IMR-90 (cell line): ENCODE measurements at regions not wholly inside any gene's neighbourhood (a gene's known extent, or its start where the extent isn't known, plus 50 kb on each side); places are given as distances from the start of the nearest gene placed in this dataset.

ENCODE experiments used
- ATAC-seq: fragments of 200-7000 bp; cut with Tn5 transposase; 2 replicates; pipeline ENCODE4 v1.9.1; 2020; ENCODE audit warnings: low read depth, mild to moderate bottlenecking, moderate library complexity
- BruUV-seq: library from RNA; stranded (reverse); fragments of 400-500 nt; replicated peaks from 2 replicates; lab custom pipeline; 2021; lab: Mats Ljungman, UMichigan
- CTCF ChIA-PET: fragments of 300-600 bp; formaldehyde crosslinking; extraction: SDS; loops from one replicate; lab custom pipeline; 2021; ENCODE audit warnings: antibody characterized with exemption; lab: Yijun Ruan, JAX
- POLR2A ChIA-PET: fragments of 300-600 bp; sonication (Branson Sonifier 250); formaldehyde crosslinking; loops from one replicate; lab custom pipeline; 2022; ENCODE audit warnings: antibody characterized with exemption; ENCODE audit not compliant: unreplicated experiment; lab: Charles Lee
- DNase-seq: peaks from one replicate; pipeline ENCODE4 v3.0.0; 2013
- H2AFZ ChIP-seq: replicated peaks from 2 replicates; pipeline ENCODE3; 2013; ENCODE audit warnings: low read length, mild to moderate bottlenecking; ENCODE audit not compliant: poor library complexity
- H2AK5ac ChIP-seq: 2 replicates; pipeline ENCODE4 v1.6.1; 2013; ENCODE audit warnings: low read depth, low read length, inconsistent platforms
- H2AK9ac ChIP-seq: replicated peaks from 2 replicates; pipeline ENCODE3; 2013; ENCODE audit warnings: mild to moderate bottlenecking, low read depth, low read length, moderate library complexity; ENCODE audit not compliant: poor library complexity
- H2BK120ac ChIP-seq: 2 replicates; pipeline ENCODE4 v1.6.1; 2013; ENCODE audit warnings: low read depth, low read length, inconsistent platforms
- H2BK15ac ChIP-seq: 3 replicates; pipeline ENCODE4 v1.6.1; 2013; ENCODE audit warnings: low read depth, low read length, inconsistent platforms
- H2BK20ac ChIP-seq: 2 replicates; pipeline ENCODE4 v1.6.1; 2013; ENCODE audit warnings: low read depth, mild to moderate bottlenecking, inconsistent platforms, low read length, moderate library complexity
- H2BK5ac ChIP-seq: 2 replicates; pipeline ENCODE4 v1.6.1; 2013; ENCODE audit warnings: mild to moderate bottlenecking, low read depth, low read length, inconsistent platforms; ENCODE audit not compliant: poor library complexity, severe bottlenecking
- H3K14ac ChIP-seq: replicated peaks from 2 replicates; pipeline ENCODE4 v1.6.1; 2013; ENCODE audit warnings: low read depth, low read length, inconsistent platforms
- H3K18ac ChIP-seq: 2 replicates; pipeline ENCODE4 v1.6.1; 2013; ENCODE audit warnings: low read depth, low read length, control low read depth
- H3K23ac ChIP-seq: 2 replicates; pipeline ENCODE4 v1.6.1; 2013; ENCODE audit warnings: low read depth, low read length, inconsistent platforms
- H3K27ac ChIP-seq: 2 replicates; pipeline ENCODE4 v1.5.1; 2013; ENCODE audit warnings: mild to moderate bottlenecking, control low read depth, low read length; ENCODE audit not compliant: insufficient read depth
- H3K27me3 ChIP-seq: 2 replicates; pipeline ENCODE4 v1.6.1; 2013; ENCODE audit warnings: low read length; ENCODE audit not compliant: control insufficient read depth, insufficient read depth
- H3K36me3 ChIP-seq: 2 replicates; pipeline ENCODE4 v1.6.1; 2013; ENCODE audit warnings: low read length, mixed read lengths; ENCODE audit not compliant: control insufficient read depth, insufficient read depth
- H3K4ac ChIP-seq: 2 replicates; pipeline ENCODE4 v1.6.1; 2013; ENCODE audit warnings: low read depth, low read length, inconsistent platforms
- H3K4me1 ChIP-seq: 2 replicates; pipeline ENCODE4 v1.6.1; 2013; ENCODE audit warnings: low read length, mixed read lengths; ENCODE audit not compliant: control insufficient read depth, insufficient read depth
- H3K4me2 ChIP-seq: 2 replicates; pipeline ENCODE4 v1.6.1; 2013; ENCODE audit warnings: low read depth, mild to moderate bottlenecking, control low read depth, low read length, moderate library complexity
- H3K4me3 ChIP-seq: 2 replicates; pipeline ENCODE4 v1.5.1; 2013; ENCODE audit warnings: low read depth, mild to moderate bottlenecking, control low read depth, low read length, moderate library complexity; ENCODE audit not compliant: insufficient read depth
- H3K56ac ChIP-seq: 2 replicates; pipeline ENCODE4 v1.6.1; 2013; ENCODE audit warnings: low read length, inconsistent platforms; ENCODE audit not compliant: insufficient read depth; ENCODE audit errors: extremely low read depth
- H3K79me1 ChIP-seq, 2 experiments: 2 replicates each; pipeline ENCODE4 v1.6.1; 2013; ENCODE audit warnings: low read length in 2 of 2, inconsistent platforms in 1 of 2, low read depth in 1 of 2
- H3K9ac ChIP-seq: 2 replicates; pipeline ENCODE4 v1.6.1; 2013; ENCODE audit warnings: low read depth, low read length, control low read depth
- H3K9me1 ChIP-seq: 2 replicates; pipeline ENCODE4 v1.6.1; 2013; ENCODE audit warnings: low read length, inconsistent platforms; ENCODE audit not compliant: insufficient read depth
- H3K9me3 ChIP-seq: 2 replicates; pipeline ENCODE4 v1.6.1; 2013; ENCODE audit warnings: low read length; ENCODE audit not compliant: control insufficient read depth, insufficient read depth
- H4K20me1 ChIP-seq: 2 replicates; pipeline ENCODE4 v1.6.1; 2013; ENCODE audit warnings: low read length, inconsistent platforms; ENCODE audit not compliant: insufficient read depth
- H4K5ac ChIP-seq: 2 replicates; pipeline ENCODE4 v1.6.1; 2013; ENCODE audit warnings: mild to moderate bottlenecking, low read depth, low read length, control low read depth
- H4K8ac ChIP-seq, 2 experiments: 2 replicates each; pipeline ENCODE4 v1.6.1; 2013; ENCODE audit warnings: low read depth in 2 of 2, low read length in 2 of 2, control low read depth in 1 of 2, inconsistent platforms in 1 of 2
- H4K91ac ChIP-seq: 2 replicates; pipeline ENCODE4 v1.6.1; 2013; ENCODE audit warnings: low read depth, low read length, inconsistent platforms; ENCODE audit not compliant: insufficient read depth
- CHD1 ChIP-seq: IDR thresholded peaks from 2 replicates; pipeline ENCODE4 v1.6.1; 2012; ENCODE audit warnings: low read depth, low read length, improper control_type of control experiment
- CTCF ChIP-seq: conservative IDR thresholded peaks from 2 replicates; pipeline ENCODE4 v1.5.1; 2012; ENCODE audit warnings: mild to moderate bottlenecking, low read depth, low read length, improper control_type of control experiment
- FOS ChIP-seq: fragments of 150-350 bp; IDR thresholded peaks from 2 replicates; pipeline ENCODE4 v1.6.1; 2016; ENCODE audit warnings: low read depth, low read length
- MAFK ChIP-seq: IDR thresholded peaks from 2 replicates; pipeline ENCODE4 v1.6.1; 2012; ENCODE audit warnings: low read depth, low read length, improper control_type of control experiment
- MAZ ChIP-seq: IDR thresholded peaks from 2 replicates; pipeline ENCODE4 v1.6.1; 2012; ENCODE audit warnings: low read depth, mild to moderate bottlenecking, low read length, improper control_type of control experiment, moderate library complexity, borderline replicate concordance
- MXI1 ChIP-seq: IDR thresholded peaks from 2 replicates; pipeline ENCODE4 v1.6.1; 2012; ENCODE audit warnings: low read depth, mild to moderate bottlenecking, low read length, moderate library complexity, borderline replicate concordance
- NFE2L2 ChIP-seq: fragments of 150-350 bp; IDR thresholded peaks from 2 replicates; pipeline ENCODE4 v1.6.1; 2016; ENCODE audit warnings: low read depth, mild to moderate bottlenecking, low read length
- POLR2A ChIP-seq: IDR thresholded peaks from 2 replicates; pipeline ENCODE4 v1.6.1; 2012; ENCODE audit warnings: mild to moderate bottlenecking, low read depth, low read length
- RAD21 ChIP-seq: IDR thresholded peaks from 2 replicates; pipeline ENCODE4 v1.6.1; 2012; ENCODE audit warnings: low read length, improper control_type of control experiment
- RCOR1 ChIP-seq: IDR thresholded peaks from 2 replicates; pipeline ENCODE4 v1.6.1; 2012; ENCODE audit warnings: mild to moderate bottlenecking, low read length, improper control_type of control experiment; ENCODE audit not compliant: insufficient replicate concordance
- RFX5 ChIP-seq: IDR thresholded peaks from 2 replicates; pipeline ENCODE4 v1.8.0; 2012; ENCODE audit warnings: low read depth, mild to moderate bottlenecking, low read length, moderate library complexity
- SMC3 ChIP-seq: fragments of 150-350 bp; IDR thresholded peaks from 2 replicates; pipeline ENCODE4 v1.6.1; 2016; ENCODE audit warnings: low read depth, mild to moderate bottlenecking, antibody characterized with exemption, low read length, moderate library complexity
- WGBS, 2 experiments: methylation state at CpG; one replicate each; pipeline versions ENCODE4 v1.1.5 to v1.1.7; 2013; ENCODE audit warnings: missing lambda C conversion rate in 2 of 2; ENCODE audit not compliant: insufficient read length in 1 of 2; ENCODE audit errors: extremely low coverage in 2 of 2; 5-methylcytosine and 5-hydroxymethylcytosine counted together
- dilution Hi-C: fragments of 300-500 bp; cut with HindIII; formaldehyde crosslinking; loops from one replicate; pipeline ENCODE4 v1.14.3; 2018; ENCODE audit warnings: low sequenced_read_pairs; ENCODE audit not compliant: unreplicated experiment
- in situ Hi-C: fragments of 300-500 bp; cut with MboI; formaldehyde crosslinking; loops from 3 replicates; pipeline ENCODE4 v1.14.3; 2019; ENCODE audit warnings: low sequenced_read_pairs, inconsistent platforms, mixed read lengths
- intact Hi-C: fragments of 100-400 bp; cut with micrococcal nuclease; formaldehyde crosslinking; loops from 2 replicates; pipeline ENCODE4 v1.10.0; 2022
- TF ChIP-seq, protein P1 (sequence below): fragments of 150-350 bp; IDR thresholded peaks from 2 replicates; pipeline ENCODE4 v1.6.1; 2017; ENCODE audit warnings: mild to moderate bottlenecking, antibody characterized with exemption, low read length, low read depth

- TF ChIP-seq CTCF, result no peak
- TF ChIP-seq, protein P1, sequence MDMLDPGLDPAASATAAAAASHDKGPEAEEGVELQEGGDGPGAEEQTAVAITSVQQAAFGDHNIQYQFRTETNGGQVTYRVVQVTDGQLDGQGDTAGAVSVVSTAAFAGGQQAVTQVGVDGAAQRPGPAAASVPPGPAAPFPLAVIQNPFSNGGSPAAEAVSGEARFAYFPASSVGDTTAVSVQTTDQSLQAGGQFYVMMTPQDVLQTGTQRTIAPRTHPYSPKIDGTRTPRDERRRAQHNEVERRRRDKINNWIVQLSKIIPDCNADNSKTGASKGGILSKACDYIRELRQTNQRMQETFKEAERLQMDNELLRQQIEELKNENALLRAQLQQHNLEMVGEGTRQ, result no peak
- no peak for TF ChIP-seq NFE2L2
- TF ChIP-seq SMC3, result no peak
- TF ChIP-seq RAD21, result no peak
- TF ChIP-seq FOS, result no peak
- no peak for TF ChIP-seq POLR2A
- TF ChIP-seq CHD1, result no peak
- TF ChIP-seq MXI1, result no peak
- no peak for TF ChIP-seq MAZ
- no peak for TF ChIP-seq MAFK
- no peak for TF ChIP-seq RFX5
- no peak for TF ChIP-seq RCOR1
- no peak overlapping the region for H3K18ac ChIP-seq
- no peak overlapping the region for H2AK5ac ChIP-seq
- no peak overlapping the region for H3K14ac ChIP-seq
- no peaks in the 10 kb centered on the region for H3K9me3 ChIP-seq
- H3K36me3 ChIP-seq, result no peaks in the 10 kb centered on the region
- H2BK15ac ChIP-seq, result no peak overlapping the region
- CTCF ChIA-PET, result interaction anchor here (1.2 kb wide), 1 partner anchor 29 kb away, joined by 3 read pairs; no protein-coding TSS in a partner anchor
- no peak overlapping the region for H3K27ac ChIP-seq
- H3K4ac ChIP-seq, result no peak overlapping the region
- H4K91ac ChIP-seq, result no peak overlapping the region
- no peaks in the 10 kb centered on the region for H3K27me3 ChIP-seq
- H3K4me3 ChIP-seq, result no peak overlapping the region
- no peak overlapping the region for H2AFZ ChIP-seq
- H3K9me1 ChIP-seq, result no peaks in the 10 kb centered on the region
- H3K4me1 ChIP-seq, result no peaks in the 10 kb centered on the region
- intact Hi-C loops (no loop called here), dilution Hi-C loops (no loop called here), in situ Hi-C loops (no loop called here)
- no CpG with 5 or more reads among the region's 9 CpGs for WGBS, 2 experiments
- H3K56ac ChIP-seq, result no peak overlapping the region
- H4K8ac ChIP-seq, result no peak overlapping the region
- H2BK20ac ChIP-seq, result no peak overlapping the region
- no peak overlapping the region for H2BK5ac ChIP-seq
- H3K23ac ChIP-seq, result no peak overlapping the region
- H3K4me2 ChIP-seq, result no peak overlapping the region
- no peak for DNase-seq
- H3K9ac ChIP-seq, result no peak overlapping the region
- no TSS peak for BruUV-seq
- no peak overlapping the region for H2BK120ac ChIP-seq
- no peaks in the 10 kb centered on the region for H4K20me1 ChIP-seq
- no peaks in the 10 kb centered on the region for H3K79me1 ChIP-seq
- no peak for ATAC-seq
- H2AK9ac ChIP-seq, result no peak overlapping the region
- POLR2A ChIA-PET, result no interaction called here
- no peak overlapping the region for H4K5ac ChIP-seq
Observed at GRCh38 chr16:72428681-72429376, 256.9 kb upstream of the PMFBP1 start.
